NCI-H2196 (cell line): ENCODE measurements at regions not wholly inside any gene's neighbourhood (a gene's known extent, or its start where the extent isn't known, plus 50 kb on each side); places are given as distances from the start of the nearest gene placed in this dataset.
"Not testable (repeated sequence)": the region's sequence is repeated elsewhere in the genome, so short reads cannot be mapped to it uniquely, and the experiment has no call there.

ENCODE experiments used
- DNase-seq: peaks from one replicate; lab custom pipeline; 2025; ENCODE audit not compliant: unreplicated experiment; lab: John Stamatoyannopoulos, UW

- DNase-seq, result no peak
These were observed 94.6 kb upstream of the IGFBPL1 start for GRCh38 chr9:38518826-38519225.

GRCh38 chr9:38516273-38516672, 92.0 kb upstream of the IGFBPL1 start:
- DNase-seq, result not testable (repeated sequence)

- peak; percentile 36 for DNase-seq
These were observed 90.8 kb upstream of the IGFBPL1 start for GRCh38 chr9:38515055-38515454.

GRCh38 chr9:38510340-38510739, 86.1 kb upstream of the IGFBPL1 start:
- not testable (repeated sequence) for DNase-seq

- DNase-seq, result no peak
These were observed 83.3 kb upstream of the IGFBPL1 start for GRCh38 chr9:38507587-38507986.

- not testable (repeated sequence) for DNase-seq
These were observed 75.9 kb upstream of the IGFBPL1 start for GRCh38 chr9:38500171-38500570.

- DNase-seq, result not testable (repeated sequence)
These were observed 74.3 kb upstream of the IGFBPL1 start for GRCh38 chr9:38498551-38498950.

GRCh38 chr9:38489057-38489456, 64.8 kb upstream of the IGFBPL1 start:
- no peak for DNase-seq

GRCh38 chr9:38488156-38488698, 64.0 kb upstream of the IGFBPL1 start:
- DNase-seq, result no peak

- not testable (repeated sequence) for DNase-seq
These were observed 63.3 kb upstream of the IGFBPL1 start for GRCh38 chr9:38487418-38488155.

- DNase-seq, result no peak
These were observed 62.6 kb upstream of the IGFBPL1 start for GRCh38 chr9:38486837-38487236.

GRCh38 chr9:38486056-38486615, 61.9 kb upstream of the IGFBPL1 start:
- no peak for DNase-seq

GRCh38 chr9:38484076-38484665, 59.9 kb upstream of the IGFBPL1 start:
- DNase-seq, result not testable (repeated sequence)

GRCh38 chr9:38482918-38483592, 58.8 kb upstream of the IGFBPL1 start:
- DNase-seq, result no peak

GRCh38 chr9:38478211-38478610, 54.0 kb upstream of the IGFBPL1 start:
- DNase-seq, result no peak

- DNase-seq, result peak; percentile 60
These were observed 50.2 kb upstream of the IGFBPL1 start for GRCh38 chr9:38474476-38474875.
